ENCODE measurements at regions not wholly inside any gene's neighbourhood (a gene's known extent, or its start where the extent isn't known, plus 50 kb on each side); places are given as distances from the start of the nearest gene placed in this dataset.

GRCh38 chr14:100645982-100646314 is 58.7 kb upstream of the BEGAIN start:
- ChIA-PET CTCF (interaction anchor here (0.5 to 5.6 kb wide), 32 partner anchors 9 to 1946 kb away, joined by 3 to 103 read pairs (median 4); no protein-coding TSS in a partner anchor), POLR2A (interaction anchor here (0.6 to 1.3 kb wide), 5 partner anchors 12 to 261 kb away, joined by 3 to 15 read pairs (median 5); no protein-coding TSS in a partner anchor)
- DNase-seq (ENCODE audit: unreplicated experiment) = no peak
- Mint-ChIP-seq H3K36me3 (ENCODE audit: insufficient read depth, unreplicated experiment) (no peaks in the 10 kb centered on the region), H3K9me3 (ENCODE audit: unreplicated experiment) (no peaks in the 10 kb centered on the region), H3K27ac (ENCODE audit: low read depth, unreplicated experiment) (no peak overlapping the region), H3K4me1 (ENCODE audit: insufficient read depth, unreplicated experiment) (peaks cover 5% of the 10 kb centered on the region), H3K4me3 (ENCODE audit: unreplicated experiment) (no peak overlapping the region), H3K27me3 (ENCODE audit: insufficient read depth, unreplicated experiment) (no peaks in the 10 kb centered on the region)
- TF ChIP-seq CTCF (IDR thresholded peaks at IDR 0.05; ENCODE audit: unreplicated experiment) = no peak
- intact Hi-C loops (cut with micrococcal nuclease) = loop anchor here (1.0 to 10.0 kb wide), 4 partner anchors 121 to 261 kb away; no protein-coding TSS in a partner anchor
- BruUV-seq (replicated peaks) = no TSS peak

- Mint-ChIP-seq H3K9me3 (ENCODE audit: unreplicated experiment) (no peaks in the 10 kb centered on the region), H3K27me3 (ENCODE audit: insufficient read depth, unreplicated experiment) (no peaks in the 10 kb centered on the region), H3K4me1 (ENCODE audit: insufficient read depth, unreplicated experiment) (peaks cover 5% of the 10 kb centered on the region), H3K27ac (ENCODE audit: low read depth, unreplicated experiment) (no peak overlapping the region), H3K4me3 (ENCODE audit: unreplicated experiment) (no peak overlapping the region), H3K36me3 (ENCODE audit: insufficient read depth, unreplicated experiment) (no peaks in the 10 kb centered on the region)
- POLR2A ChIA-PET = interaction anchor here (1.1 kb wide), 1 partner anchor 264 kb away, joined by 4 read pairs; no protein-coding TSS in a partner anchor
- no peak for TF ChIP-seq CTCF (IDR thresholded peaks at IDR 0.05; ENCODE audit: unreplicated experiment)
- BruUV-seq (replicated peaks) = no TSS peak
- intact Hi-C loops (cut with micrococcal nuclease) = loop anchor here (10.0 kb wide), 1 partner anchor 124 kb away; no protein-coding TSS in a partner anchor
- CTCF ChIA-PET = interaction anchor here (0.5 to 5.6 kb wide), 6 partner anchors 99 to 1668 kb away, joined by 3 to 103 read pairs (median 3); no protein-coding TSS in a partner anchor
- no peak for DNase-seq (ENCODE audit: unreplicated experiment)
These were observed 61.4 kb upstream of the BEGAIN start for GRCh38 chr14:100648474-100649172.

- Mint-ChIP-seq H3K4me3 (ENCODE audit: unreplicated experiment) (no peak overlapping the region), H3K9me3 (ENCODE audit: unreplicated experiment) (no peaks in the 10 kb centered on the region), H3K27ac (ENCODE audit: low read depth, unreplicated experiment) (no peak overlapping the region), H3K27me3 (ENCODE audit: insufficient read depth, unreplicated experiment) (no peaks in the 10 kb centered on the region), H3K36me3 (ENCODE audit: insufficient read depth, unreplicated experiment) (no peaks in the 10 kb centered on the region), H3K4me1 (ENCODE audit: insufficient read depth, unreplicated experiment) (peaks cover 5% of the 10 kb centered on the region)
- ChIA-PET CTCF (interaction anchor here (0.5 to 5.6 kb wide), 2 partner anchors 264 to 1667 kb away, joined by 3 to 103 read pairs; no protein-coding TSS in a partner anchor), POLR2A (interaction anchor here (1.1 kb wide), 1 partner anchor 264 kb away, joined by 4 read pairs; no protein-coding TSS in a partner anchor)
- intact Hi-C loops (cut with micrococcal nuclease) = loop anchor here (10.0 kb wide), 1 partner anchor 124 kb away; no protein-coding TSS in a partner anchor
- BruUV-seq (replicated peaks) = no TSS peak
- no peak for DNase-seq (ENCODE audit: unreplicated experiment)
- TF ChIP-seq CTCF (IDR thresholded peaks at IDR 0.05; ENCODE audit: unreplicated experiment) = no peak
These were observed 61.9 kb upstream of the BEGAIN start for GRCh38 chr14:100649173-100649519.

GRCh38 chr14:100651999-100652508 is 64.8 kb upstream of the BEGAIN start:
- no peaks in the 10 kb centered on the region for H3K36me3 Mint-ChIP-seq (ENCODE audit: insufficient read depth, unreplicated experiment)
- POLR2A ChIA-PET = no interaction called here
- BruUV-seq (replicated peaks) = no TSS peak
- intact Hi-C loops (cut with micrococcal nuclease) = no loop called here
- peaks cover 11% of the 10 kb centered on the region for H3K27me3 Mint-ChIP-seq (ENCODE audit: insufficient read depth, unreplicated experiment)
- CTCF ChIA-PET = interaction anchor here (0.7 to 2.5 kb wide), 5 partner anchors 11 to 267 kb away, joined by 3 to 12 read pairs (median 7); no protein-coding TSS in a partner anchor
- TF ChIP-seq CTCF (IDR thresholded peaks at IDR 0.05; ENCODE audit: unreplicated experiment) = no peak
- H3K27ac Mint-ChIP-seq (ENCODE audit: low read depth, unreplicated experiment) = no peak overlapping the region
- peaks cover 5% of the 10 kb centered on the region for H3K4me1 Mint-ChIP-seq (ENCODE audit: insufficient read depth, unreplicated experiment)
- H3K4me3 Mint-ChIP-seq (ENCODE audit: unreplicated experiment) = no peak overlapping the region
- no peak for DNase-seq (ENCODE audit: unreplicated experiment)
- no peaks in the 10 kb centered on the region for H3K9me3 Mint-ChIP-seq (ENCODE audit: unreplicated experiment)

All from MCF 10A (cell line).